Medulla oblongata (tissue), 1 donor: ENCODE measurements at regions not wholly inside any gene's neighbourhood (a gene's known extent, or its start where the extent isn't known, plus 50 kb on each side); places are given as distances from the start of the nearest gene placed in this dataset.
"Not testable (repeated sequence)": the region's sequence is repeated elsewhere in the genome, so short reads cannot be mapped to it uniquely, and the experiment has no call there.

Experiments used
- DNase-seq: peaks from one replicate; pipeline ENCODE4 v3.0.0-alpha.2; 2015; ENCODE audit errors: extremely low spot score

DNA sequence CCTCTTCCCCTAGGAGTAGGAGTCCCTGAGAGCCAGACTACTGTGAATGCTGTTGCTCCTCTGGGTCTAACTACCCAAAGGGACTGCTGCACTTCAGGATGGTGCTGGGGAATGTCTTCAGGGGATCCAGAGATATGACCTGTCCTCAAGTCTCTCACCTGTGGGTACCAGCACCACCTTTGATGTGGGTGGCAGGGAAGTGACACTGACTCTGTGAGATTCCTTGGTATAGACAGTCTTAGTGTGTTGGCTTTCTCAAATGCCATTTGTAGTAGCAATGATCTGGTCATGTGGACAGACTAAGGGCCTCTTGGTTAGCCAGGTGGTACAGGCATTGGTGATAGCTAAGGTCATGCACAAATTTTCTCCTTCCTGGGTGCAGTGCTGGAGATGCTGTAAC, 108.9 kb upstream of the ADAMTS3 start:
- no peak for DNase-seq

DNA sequence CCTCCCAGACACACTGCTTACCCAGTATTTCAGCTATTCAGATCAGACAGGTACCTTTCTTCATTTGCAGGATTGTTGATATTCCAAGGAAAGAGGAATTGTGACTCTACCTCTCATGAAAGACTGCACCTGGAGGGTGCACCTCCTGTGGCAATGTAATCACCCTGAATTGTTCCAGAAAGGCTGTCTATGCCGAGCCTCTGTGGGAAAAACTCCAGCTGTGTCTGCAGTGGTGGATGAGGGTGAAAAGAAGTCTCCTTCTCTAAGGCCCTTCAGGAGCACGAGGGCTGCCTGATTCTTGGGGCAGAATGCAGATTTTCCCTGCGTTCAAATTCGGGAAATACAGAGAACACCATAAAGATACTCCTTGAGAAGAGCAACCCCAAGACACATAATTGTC, 108.2 kb upstream of the ADAMTS3 start:
- no peak for DNase-seq

DNA sequence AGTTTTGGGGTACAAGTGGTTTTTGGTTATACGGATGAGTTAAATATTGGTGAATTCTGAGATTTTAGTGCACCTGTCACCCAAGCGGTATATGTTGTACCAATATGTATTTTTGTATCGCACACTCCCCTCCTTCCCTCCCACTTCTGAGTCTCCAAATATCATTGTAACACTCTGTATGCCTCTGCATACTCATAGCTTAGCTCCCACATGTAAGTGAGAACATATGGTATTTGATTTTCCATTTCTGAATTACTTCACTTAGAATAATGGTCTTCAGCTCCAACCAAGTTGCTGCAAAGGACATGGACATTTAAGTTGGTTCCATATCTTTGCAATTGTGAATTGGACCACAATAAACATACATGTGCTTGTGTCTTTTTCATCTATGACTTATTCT, 103.0 kb upstream of the ADAMTS3 start:
- DNase-seq: no peak

DNA sequence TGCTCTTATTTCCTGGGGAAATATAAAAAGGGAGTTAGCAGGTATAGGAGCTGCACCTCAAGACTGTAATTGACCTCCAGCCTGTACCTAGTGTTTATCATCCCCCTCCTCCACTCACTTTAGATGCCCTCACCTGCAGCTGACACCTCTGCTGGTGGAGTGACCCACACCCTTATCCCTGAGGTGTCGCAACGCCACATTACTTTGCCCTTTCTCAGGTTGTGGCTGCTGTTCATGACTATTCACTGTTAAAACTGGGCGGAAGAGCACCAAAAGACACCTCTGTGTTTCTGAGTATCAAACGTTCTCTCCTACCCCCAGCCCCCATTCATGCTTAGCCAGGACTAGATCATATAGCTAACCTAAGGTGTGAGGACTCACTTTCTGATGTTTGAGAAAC, 101.5 kb upstream of the ADAMTS3 start:
- DNase-seq: no peak

DNA sequence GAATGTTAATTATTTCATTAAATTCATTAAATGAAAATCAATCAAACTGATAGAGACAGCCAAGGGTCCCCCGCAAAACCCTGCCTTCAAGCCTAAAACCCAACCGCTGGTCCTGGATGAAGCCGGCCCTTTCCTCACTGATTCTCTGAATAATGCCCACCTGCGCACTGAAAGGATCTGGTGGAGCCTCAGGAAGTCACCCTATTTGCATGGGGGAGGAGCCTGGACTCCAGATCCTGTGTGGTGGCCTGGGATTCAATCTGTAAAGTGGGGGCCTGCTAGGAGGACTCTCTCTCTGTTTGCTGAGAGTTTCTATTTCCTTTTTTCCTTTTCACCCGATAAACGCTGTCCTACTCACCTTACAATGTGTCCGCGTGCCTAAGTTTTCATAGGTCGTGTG, 97.9 kb upstream of the ADAMTS3 start:
- DNase-seq: no peak

DNA sequence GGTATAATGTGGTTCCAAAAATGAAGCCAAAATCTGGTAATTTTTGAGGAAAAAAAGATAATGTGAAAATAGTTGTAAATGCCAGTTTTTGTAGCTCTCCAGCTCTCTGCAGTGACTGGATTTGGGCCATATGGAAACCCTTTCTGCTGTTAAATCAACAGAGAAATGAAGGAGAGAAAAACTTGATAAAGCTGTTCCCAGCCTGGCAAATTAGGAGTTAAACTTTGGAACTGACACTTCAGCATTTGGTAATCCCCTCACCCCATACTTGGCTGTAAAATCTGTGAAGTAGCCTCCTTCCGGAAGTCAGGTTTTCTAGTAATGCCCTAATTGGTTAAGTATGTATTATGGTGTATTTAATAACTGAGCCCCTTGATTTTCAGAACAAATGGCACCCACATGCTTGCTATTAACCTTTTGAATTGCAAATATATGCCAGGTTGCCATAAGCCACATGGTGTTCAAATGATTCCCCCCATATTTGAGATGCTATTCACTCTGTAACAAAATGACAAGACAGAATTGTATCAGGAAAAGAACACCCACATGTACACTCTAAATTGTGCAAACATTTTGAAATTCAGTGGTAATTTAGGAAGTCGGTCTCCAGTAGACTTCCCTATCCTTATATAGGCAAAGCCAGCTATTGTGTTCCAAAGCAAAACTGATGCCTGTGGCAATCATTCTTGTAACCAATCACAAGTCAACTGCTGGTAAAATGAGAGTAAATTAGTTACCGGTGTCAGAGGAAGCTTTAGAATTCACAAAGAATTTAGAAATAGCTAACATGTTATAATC, 96.3 kb upstream of the ADAMTS3 start:
- DNase-seq: no peak

DNA sequence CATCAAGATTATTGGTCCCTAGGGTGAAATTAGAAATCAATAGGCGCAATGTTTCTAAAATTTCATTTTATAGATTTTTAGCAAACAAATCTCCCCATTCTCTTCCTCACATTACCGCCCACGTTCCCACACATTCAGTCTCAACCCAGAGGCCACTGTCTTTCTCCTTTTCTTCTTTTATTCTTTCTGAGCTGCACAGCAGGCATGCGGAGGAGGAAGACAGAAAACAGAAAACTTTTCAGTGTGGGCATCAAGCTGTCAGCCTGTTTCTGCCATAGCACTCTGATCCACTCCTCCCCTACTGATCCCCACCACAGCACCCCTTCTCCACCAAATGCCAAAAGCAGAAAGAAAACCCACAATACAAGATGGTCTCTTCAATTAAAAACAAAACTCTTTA, 94.8 kb upstream of the ADAMTS3 start:
- no peak for DNase-seq

DNA sequence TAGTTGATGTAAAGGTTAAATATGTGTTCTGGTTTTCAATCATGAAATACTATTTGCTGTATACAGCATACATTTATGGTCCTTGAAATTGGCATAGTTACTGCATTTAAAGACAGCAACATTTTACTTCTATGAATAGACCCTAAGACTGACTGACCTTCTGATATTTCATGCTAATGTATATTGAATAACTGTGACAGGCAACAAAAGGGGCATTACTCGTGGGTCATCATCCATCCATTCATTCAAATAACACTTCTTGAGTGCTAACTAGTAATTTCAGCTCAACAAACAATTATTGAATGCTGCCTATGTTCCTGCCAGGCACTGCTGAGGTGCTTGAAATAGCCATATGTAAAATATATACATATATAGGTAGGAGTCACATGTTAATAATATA, 92.8 kb upstream of the ADAMTS3 start:
- no peak for DNase-seq

DNA sequence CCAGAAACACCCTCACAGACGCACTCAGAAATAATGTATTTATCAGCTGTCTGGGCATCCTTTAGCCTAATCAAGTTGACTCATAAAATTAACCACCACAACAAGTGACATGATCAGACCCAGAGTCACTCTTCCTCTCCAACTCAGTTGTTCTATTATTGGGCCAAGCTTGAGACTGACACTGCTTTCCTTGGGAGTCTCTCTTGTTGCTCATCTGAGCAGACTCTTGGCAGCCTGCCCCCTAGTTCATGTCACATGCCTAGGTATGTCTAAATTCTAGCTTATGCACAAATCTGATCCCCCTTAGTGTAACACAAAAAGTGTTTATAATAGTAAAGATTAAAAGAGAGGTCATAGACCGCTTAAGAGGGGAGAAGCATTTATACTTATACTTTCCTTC, 72.6 kb upstream of the ADAMTS3 start:
- DNase-seq: no peak

DNA sequence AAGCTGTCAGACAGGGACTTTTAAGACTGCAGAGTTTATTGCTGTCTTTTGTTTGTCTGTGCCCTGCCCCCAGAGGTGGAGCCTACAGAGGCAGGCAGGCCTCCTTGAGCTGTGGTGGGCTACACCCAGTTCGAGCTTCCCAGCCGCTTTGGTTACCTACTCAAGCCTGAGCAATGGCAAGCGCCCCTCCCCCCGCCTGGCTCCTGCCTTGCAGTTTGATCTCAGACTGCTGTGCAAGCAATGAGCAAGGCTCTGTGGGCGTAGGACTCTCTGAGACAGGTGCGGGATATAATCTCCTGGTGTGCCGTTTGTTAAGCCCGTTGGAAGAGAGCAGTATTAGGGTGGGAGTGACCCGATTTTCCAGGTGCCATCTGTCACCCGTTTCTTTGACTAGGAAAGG, 67.8 kb upstream of the ADAMTS3 start:
- DNase-seq: not testable (repeated sequence)

DNA sequence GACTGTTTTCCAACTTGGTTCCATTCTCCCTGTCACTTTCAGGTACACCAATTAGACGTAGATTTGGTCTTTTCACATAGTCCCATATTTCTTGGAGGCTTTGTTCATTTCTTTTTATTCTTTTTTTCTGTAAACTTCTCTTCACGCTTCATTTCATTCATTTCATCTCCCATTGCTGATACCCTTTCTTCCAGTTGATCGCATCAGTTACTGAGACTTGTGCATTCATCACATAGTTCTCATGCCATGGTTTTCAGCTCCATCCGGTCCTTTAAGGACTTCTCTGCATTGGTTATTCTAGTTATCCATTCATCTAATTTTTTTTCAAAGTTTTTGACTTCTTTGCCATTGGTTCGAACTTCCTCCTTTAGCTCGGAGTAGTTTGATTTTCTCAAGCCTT, 66.9 kb upstream of the ADAMTS3 start:
- not testable (repeated sequence) for DNase-seq

DNA sequence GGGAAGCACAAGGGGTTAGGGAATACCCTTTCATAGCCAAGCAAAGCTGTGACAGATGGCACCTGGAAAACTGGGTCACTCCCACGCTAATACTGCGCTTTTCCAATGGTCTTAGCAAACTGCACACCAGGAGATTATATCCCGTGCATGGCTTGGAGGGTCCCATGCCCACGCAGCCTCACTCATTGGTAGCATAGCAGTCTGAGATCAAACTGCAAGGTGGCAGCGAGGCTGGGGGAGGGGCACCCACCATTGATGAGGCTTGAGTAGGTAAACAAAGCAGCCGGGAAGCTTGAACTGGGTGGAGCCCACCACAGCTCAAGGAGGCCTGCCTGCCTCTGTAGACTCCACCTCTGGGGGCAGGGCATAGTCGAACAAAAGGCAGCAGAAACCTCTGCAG, 63.2 kb upstream of the ADAMTS3 start:
- not testable (repeated sequence) for DNase-seq

DNA sequence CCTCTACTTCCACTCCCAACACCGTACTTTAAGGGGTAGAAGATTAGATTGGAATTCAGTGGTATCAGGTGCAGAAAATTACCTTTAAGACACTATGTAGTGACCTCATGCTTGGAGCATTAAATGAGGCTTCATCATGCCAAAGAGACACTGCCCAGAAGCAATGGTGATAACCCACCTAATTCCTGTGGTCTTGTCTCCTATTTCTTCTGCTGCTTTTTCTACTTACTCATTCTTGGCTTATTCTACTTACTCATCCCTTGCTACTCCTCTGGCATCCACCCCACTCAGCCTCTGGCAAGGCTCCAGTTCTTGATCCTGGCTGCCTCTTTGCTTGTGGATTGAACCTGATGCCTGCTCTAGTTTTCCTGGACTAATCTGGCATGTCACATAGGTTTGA, 62.3 kb upstream of the ADAMTS3 start:
- DNase-seq: peak; percentile 20

DNA sequence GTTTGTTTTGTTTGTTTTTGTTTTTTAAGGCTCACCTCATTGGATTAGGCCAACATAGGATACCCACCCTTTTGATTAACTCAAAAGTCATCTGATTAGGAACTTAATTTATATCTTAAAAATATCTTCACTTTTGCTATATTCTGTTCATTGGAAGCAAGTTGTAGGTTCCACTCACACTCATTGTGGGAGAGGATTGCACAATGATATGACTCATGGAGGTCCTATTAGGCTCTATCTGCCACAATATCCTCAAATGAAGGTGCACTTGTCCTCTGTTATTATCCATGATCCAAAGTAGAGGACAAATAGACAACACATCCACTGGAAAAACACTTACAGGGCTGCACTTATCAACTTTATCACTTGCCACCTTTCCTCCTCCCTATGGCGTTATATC, 60.5 kb upstream of the ADAMTS3 start:
- DNase-seq: no peak

DNA sequence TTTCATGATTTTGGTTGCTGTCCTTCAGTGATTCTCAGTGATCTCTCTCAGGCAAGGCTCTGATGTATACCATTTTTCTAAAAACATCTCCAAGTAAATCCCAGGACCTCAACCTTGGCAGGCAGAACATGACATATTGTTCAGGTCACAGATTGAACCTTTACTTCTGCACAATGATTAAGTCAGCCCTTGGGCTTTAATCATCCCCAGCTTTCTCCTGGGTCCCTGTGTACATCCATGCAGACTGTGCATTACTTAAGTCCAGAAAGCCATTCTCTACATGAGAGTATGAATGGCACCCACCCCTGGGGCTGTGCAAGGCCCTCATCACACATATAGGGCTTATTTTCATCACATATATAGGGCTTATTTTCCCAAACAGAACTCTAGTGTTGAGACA, 58.7 kb upstream of the ADAMTS3 start:
- DNase-seq: no peak
